HG03378 (cell line): ENCODE measurements at regions not wholly inside any gene's neighbourhood (a gene's known extent, or its start where the extent isn't known, plus 50 kb on each side); places are given as distances from the start of the nearest gene placed in this dataset.
"Not testable (repeated sequence)": the region's sequence is repeated elsewhere in the genome, so short reads cannot be mapped to it uniquely, and the experiment has no call there.

Experiments used
- ATAC-seq: cut with Tn5 transposase; IDR thresholded peaks from one replicate; pipeline ENCODE4 v1.9.1; 2021; ENCODE audit warnings: mild to moderate bottlenecking, moderate library complexity; ENCODE audit not compliant: unreplicated experiment

GRCh38 chr1:73859227-73859626, 338.7 kb downstream of the LRRIQ3 start:
- ATAC-seq, result no peak

- ATAC-seq, result no peak
Measured at GRCh38 chr1:73854527-73854926, 343.4 kb downstream of the LRRIQ3 start.

GRCh38 chr1:73842436-73842835, 355.5 kb downstream of the LRRIQ3 start:
- ATAC-seq, result no peak

GRCh38 chr1:73839922-73840321, 358.1 kb downstream of the LRRIQ3 start:
- ATAC-seq, result no peak

DNA sequence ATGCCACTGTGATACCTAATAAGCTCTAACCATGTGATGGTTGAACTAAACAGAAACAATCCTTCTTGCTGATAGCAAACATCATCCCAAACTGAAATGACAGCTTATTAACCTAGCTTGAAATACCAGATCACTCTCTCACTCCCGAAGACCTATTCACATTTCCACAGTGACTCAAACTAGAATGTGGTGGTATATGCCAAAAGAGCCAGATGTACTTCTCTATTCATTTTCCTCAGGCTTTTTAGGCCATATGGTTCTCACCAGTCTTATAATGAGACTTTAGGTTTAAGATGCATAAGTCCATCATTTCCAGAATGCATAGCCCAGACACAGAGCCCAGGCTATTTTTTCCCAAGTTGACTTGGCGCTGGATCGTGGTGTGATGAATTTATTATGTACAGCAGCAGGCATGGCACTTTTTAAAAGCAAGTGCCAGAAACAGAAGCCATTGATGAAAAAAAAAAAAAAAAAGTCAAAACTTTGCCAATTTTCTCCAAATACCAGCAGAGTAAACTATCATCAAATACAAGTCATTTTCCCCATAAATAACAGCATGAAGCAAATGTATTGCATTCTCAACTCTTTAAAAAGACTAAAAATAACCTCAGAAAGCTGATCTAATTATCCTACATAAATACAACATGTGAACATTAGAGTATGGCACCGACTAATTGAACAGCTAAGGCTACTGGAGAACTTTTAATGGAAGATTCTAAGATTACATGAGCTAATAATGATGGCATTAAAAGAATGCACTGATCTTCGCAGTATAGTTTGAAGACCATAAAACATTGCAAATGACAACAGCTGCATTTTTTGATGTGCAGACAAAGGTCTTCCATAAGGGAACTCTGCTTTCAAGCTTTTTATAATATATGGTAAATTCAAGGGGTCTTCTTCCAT, 365.4 kb downstream of the LRRIQ3 start:
- ATAC-seq, result no peak

DNA sequence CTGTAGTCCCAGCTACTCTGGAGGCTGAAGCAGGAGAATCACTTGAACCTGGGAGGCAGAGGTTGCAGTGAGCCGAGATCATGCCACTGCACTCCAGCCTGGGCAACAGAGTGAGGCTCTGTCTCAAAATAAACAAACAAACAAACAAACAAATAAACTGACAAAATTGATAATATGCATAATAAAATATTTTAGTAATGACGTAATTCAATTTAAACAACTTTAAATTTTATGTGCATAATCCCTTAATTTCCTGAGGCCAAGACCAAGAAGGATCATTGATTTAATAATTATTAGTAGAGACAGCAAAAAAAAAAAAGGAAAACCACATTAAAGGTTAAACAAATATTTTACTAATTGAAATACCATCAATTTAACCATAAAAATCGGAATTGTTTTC, 370.7 kb downstream of the LRRIQ3 start:
- ATAC-seq, result not testable (repeated sequence)

- no peak for ATAC-seq
Measured at GRCh38 chr1:73824065-73824464, 373.9 kb downstream of the LRRIQ3 start.

DNA sequence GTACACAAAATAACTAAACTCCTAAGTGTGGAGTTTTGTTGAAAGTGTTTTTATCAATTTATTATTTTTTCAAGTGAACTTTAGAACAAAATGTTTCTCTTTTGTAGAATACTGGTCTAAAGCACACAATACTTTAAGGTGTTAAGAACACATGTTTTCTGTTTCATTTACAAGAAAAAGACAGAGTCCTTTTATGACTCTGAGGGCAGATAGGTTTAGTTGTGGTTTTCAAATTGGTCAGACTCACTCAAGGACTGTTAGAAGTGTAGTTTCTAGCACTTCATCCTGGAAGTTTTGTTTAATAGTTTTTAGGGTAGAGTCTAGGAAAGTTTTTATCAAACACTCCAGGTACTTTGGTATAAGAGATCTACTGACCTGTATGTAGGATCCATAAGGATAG, 376.5 kb downstream of the LRRIQ3 start:
- ATAC-seq, result peak; percentile 78

DNA sequence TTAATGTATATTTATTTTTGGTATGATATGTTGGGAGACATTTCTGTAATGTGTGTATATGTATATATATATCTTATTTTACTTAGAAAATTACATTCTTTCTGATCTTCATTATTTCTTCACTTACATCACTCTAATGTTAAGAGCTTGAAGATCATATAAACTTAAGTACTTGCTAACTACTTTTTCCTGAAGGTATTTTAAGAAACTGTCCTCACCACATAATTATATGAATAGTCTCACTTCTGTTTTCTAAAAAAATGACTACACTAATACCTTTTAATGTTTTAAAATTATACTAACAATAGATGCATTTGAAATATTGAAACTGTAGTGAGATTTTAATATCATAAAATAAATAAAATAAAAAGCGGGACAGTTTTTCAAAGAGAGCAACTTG, 377.1 kb downstream of the LRRIQ3 start:
- no peak for ATAC-seq

DNA sequence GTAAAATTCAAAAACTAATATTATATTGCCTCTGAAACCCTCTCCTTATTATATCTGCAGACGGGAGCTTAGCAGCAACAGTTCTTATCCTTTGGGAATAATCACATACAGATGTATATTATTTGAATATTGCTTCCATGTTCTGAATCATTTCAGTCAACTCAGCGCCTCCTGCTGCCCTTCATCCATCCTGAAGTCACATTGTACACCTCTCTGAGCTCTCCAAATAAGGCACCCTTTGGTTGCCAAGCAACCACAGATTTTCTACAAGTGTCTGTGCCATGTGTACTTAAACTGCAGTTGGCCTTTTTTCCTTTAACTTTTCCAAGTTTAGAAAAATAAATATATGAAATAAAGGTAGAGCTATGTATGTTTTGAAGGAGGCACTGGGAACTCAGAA, 384.3 kb downstream of the LRRIQ3 start:
- no peak for ATAC-seq

DNA sequence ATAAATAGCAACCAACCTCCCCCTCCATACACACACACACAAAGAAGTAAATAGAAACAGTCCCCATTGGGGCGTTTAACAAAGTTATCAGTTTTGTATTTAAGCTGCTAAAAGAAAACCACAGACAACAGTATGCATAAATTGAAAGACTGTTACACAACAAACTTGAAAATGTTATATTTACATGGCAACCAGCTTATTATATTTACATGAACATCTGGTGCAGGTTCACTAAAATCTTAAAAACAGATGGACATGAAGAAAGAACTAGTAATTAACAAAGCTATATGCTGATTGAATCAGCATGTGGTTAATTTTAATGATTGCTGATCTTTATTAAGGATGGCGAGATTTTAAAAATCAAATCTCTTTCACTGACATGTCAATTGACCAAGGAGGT, 384.7 kb downstream of the LRRIQ3 start:
- no peak for ATAC-seq

DNA sequence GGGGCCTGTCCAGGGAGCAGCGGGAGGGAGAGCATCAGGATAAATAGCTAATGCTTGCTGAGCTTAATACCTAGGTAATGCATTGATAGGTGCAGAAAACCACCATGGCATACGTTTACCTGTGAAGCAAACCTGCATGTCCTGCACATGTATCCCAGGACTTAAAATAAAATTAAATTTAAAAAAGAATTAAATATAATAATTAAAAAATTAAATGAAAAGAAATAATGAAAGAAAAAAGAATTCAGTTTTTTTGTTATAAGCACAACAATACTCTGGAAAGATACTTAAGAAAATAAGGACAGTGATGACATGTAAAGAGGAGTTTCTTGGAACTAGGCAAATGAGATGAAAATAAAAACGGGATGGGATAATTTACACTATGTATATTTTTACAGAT, 386.2 kb downstream of the LRRIQ3 start:
- no peak for ATAC-seq

DNA sequence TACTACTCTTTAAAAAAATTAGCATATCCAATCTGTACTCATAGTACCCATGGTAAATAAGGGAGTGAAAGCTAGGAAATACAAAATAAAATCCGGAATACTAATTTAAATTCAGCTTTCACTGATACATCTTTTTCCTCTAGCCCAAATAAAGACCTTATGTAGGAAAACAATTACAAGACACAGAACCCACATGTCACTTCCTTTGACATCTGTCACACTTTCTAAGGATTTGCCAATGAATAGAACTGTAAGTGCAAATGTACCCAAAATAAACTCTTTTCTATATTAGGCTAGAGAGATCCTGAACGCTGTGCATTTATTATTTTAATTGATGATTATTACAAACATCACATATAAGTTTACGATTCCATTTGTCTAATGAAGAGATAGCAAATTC, 393.0 kb downstream of the LRRIQ3 start:
- no peak for ATAC-seq

- ATAC-seq, result no peak
Measured at GRCh38 chr1:73803380-73803779, 394.6 kb downstream of the LRRIQ3 start.

- no peak for ATAC-seq
Measured at GRCh38 chr1:73801912-73802429, 396.0 kb downstream of the LRRIQ3 start.

GRCh38 chr1:73800376-73800775, 397.6 kb downstream of the LRRIQ3 start:
- ATAC-seq, result no peak

DNA sequence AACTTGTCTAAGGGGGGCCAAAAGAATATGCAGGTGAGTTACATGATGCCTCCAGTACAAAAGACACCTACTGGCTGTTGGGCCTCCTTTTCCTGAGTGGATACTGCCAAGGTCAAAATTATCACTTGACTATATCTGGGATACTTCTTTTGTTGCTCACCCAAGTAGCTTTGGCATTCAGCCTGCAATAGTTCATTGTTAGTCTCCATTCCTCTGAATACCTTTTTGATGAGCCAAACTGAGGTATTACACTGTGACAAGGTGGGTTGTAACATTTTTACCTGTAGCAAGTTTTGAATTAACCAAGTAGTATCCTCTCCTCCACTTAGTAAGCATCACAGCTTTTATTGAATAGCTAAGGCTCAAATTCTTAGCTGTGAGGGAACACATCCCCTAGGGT, 408.0 kb downstream of the LRRIQ3 start:
- no peak for ATAC-seq

DNA sequence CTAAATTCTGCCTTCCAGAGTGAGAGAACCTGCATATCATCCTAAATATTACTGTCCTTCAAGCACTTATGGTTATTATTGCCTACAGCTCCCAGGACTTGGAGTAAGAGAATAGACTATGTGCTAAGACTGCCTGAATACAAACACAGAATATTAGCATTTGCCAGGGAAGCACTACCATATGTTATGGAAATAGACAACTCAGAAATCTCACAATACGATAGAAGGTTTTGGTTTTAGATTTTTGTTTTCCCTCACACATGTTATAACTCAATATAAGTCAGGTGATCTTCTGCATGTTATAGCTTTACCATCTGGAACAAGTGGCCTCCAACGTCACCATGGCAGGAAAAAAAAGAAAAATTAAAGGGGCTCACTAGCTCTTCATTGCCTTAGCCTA, 413.9 kb downstream of the LRRIQ3 start:
- ATAC-seq, result no peak

DNA sequence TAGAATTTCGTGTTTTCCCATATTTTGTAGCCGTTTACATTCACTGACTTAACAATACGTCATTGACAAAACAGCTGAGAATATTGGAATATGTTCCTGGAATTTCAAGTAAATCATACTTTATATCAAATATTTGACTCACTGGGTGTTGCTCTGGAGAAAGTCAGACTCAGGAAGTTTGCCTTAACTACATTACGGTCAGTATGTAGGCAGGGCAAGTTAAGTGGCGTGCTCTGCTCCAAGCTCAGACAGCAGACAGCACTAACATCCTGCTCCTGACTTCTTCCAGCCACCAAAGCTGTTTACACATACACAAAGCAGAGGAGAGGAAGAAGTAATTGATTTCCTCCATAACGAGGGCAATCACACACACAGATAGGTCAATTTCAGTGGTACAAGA, 414.6 kb downstream of the LRRIQ3 start:
- ATAC-seq, result no peak

DNA sequence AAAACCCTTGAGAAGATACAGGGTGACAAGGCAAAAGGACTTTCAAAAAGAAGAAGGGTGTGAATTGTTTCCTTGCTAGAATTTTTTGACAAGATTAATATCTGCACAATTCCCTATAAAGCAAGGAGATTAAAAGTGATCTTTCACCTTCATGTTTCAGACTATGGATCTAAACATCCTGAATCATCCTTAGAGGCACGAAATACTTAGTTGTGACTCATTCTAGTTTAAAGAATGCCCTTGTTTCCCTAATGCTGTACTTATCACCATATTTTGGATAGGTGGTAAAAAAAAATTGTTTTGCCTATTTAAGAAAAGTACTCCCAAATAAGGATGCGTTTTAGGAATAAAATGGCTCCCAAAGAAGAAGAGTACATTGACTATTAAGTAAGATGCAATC, 415.1 kb downstream of the LRRIQ3 start:
- no peak for ATAC-seq

- ATAC-seq, result no peak
Measured at GRCh38 chr1:73781251-73781650, 416.7 kb downstream of the LRRIQ3 start.

DNA sequence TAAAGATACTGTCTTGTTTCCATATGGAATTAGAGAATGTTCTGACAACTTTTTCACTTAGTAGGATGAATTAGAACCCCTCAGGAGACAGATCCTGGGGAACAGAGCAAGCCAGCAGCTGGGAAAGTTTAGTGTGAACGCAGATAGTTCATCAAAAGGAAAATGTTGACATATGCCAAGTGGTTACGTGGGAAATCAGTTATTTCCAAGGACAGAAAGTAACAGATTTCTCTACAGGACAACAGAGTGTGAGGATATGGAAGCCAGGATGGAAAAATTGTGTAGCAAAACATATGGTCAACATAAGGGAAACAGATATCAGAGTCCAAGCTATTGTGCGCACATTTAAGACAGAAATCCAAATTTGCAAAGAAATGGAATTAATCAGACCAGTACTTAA, 419.5 kb downstream of the LRRIQ3 start:
- no peak for ATAC-seq

DNA sequence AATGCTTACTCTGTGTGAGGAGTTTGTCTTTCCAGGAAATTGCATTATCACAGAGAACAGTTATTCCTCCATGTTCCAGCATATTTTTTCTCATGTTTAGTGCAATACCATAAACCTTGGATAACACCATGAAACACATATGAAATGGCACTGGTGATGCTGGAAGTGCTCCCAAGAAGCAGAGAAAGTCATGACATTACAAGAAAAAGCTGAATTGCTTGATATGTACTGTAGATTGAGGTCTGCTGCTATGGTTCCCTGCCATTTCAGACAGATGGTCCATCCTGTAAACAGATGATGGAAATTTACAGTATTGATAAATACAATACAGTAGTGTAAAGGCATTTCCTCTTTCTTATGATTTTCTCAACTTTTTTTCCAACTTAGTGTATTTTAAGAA, 422.1 kb downstream of the LRRIQ3 start:
- ATAC-seq, result no peak
